H9 (cell line): ENCODE measurements at regions not wholly inside any gene's neighbourhood (a gene's known extent, or its start where the extent isn't known, plus 50 kb on each side); places are given as distances from the start of the nearest gene placed in this dataset.
A peak's percentile ranks its signal among the peaks of the same experiment; 100 is the strongest.

Source experiments
- DNase-seq: peaks from one replicate; pipeline ENCODE4 v3.0.0-alpha.2; 2017
- H2AFZ ChIP-seq: one replicate; pipeline ENCODE4 v1.6.1; 2013; ENCODE audit warnings: mild to moderate bottlenecking, low read length, control low read depth, moderate library complexity
- H2AK5ac ChIP-seq: 2 replicates; pipeline ENCODE4 v1.6.1; 2013; ENCODE audit warnings: low read length, control low read depth, mixed read lengths; ENCODE audit not compliant: insufficient read length
- H2BK120ac ChIP-seq: one replicate; pipeline ENCODE4 v1.6.1; 2013; ENCODE audit warnings: low read depth, mild to moderate bottlenecking, low read length, control low read depth, inconsistent platforms; ENCODE audit not compliant: poor library complexity, severe bottlenecking
- H2BK12ac ChIP-seq: 2 replicates; pipeline ENCODE4 v1.6.1; 2013; ENCODE audit warnings: low read length, control low read depth, mixed read lengths, low read depth; ENCODE audit not compliant: insufficient read length
- H2BK15ac ChIP-seq: 2 replicates; pipeline ENCODE4 v1.6.1; 2013; ENCODE audit warnings: low read depth, low read length, control low read depth
- H2BK20ac ChIP-seq: one replicate; pipeline ENCODE4 v1.6.1; 2013; ENCODE audit warnings: low read depth, mild to moderate bottlenecking, low read length, control low read depth, inconsistent platforms; ENCODE audit not compliant: poor library complexity, severe bottlenecking
- H2BK5ac ChIP-seq: 2 replicates; pipeline ENCODE4 v1.6.1; 2013; ENCODE audit warnings: low read length, control low read depth, mixed read lengths; ENCODE audit not compliant: insufficient read length
- H3K14ac ChIP-seq: 2 replicates; pipeline ENCODE4 v1.6.1; 2013; ENCODE audit warnings: low read length, control low read depth; ENCODE audit not compliant: insufficient read depth
- H3K18ac ChIP-seq: 2 replicates; pipeline ENCODE4 v1.6.1; 2013; ENCODE audit warnings: low read depth, mild to moderate bottlenecking, mixed read lengths, low read length, control low read depth; ENCODE audit not compliant: insufficient read length
- H3K23ac ChIP-seq: 2 replicates; pipeline ENCODE4 v1.6.1; 2013; ENCODE audit warnings: low read length, control low read depth, mixed read lengths, low read depth; ENCODE audit not compliant: insufficient read length
- H3K23me2 ChIP-seq: 2 replicates; pipeline ENCODE4 v1.6.1; 2013; ENCODE audit warnings: low read depth, mild to moderate bottlenecking, mixed read lengths, low read length, control low read depth; ENCODE audit not compliant: insufficient read length, poor library complexity, severe bottlenecking
- H3K27ac ChIP-seq: 2 replicates; pipeline ENCODE4 v1.5.1; 2013; ENCODE audit warnings: low read length, control low read depth, mixed read lengths, low read depth; ENCODE audit not compliant: insufficient read length
- H3K27me3 ChIP-seq: 2 replicates; pipeline ENCODE4 v1.6.1; 2013; ENCODE audit warnings: low read length, control low read depth, inconsistent platforms; ENCODE audit not compliant: insufficient read depth
- H3K4ac ChIP-seq: 2 replicates; pipeline ENCODE4 v1.6.1; 2013; ENCODE audit warnings: low read depth, mild to moderate bottlenecking, control low read depth, inconsistent platforms, low read length, moderate library complexity
- H3K4me1 ChIP-seq: 2 replicates; pipeline ENCODE4 v1.6.1; 2013; ENCODE audit warnings: low read length, control low read depth, inconsistent platforms; ENCODE audit not compliant: insufficient read depth
- H3K4me2 ChIP-seq: 2 replicates; pipeline ENCODE4 v1.6.1; 2013; ENCODE audit warnings: low read length, control low read depth, mixed read lengths; ENCODE audit not compliant: insufficient read length, insufficient read depth
- H3K56ac ChIP-seq: 2 replicates; pipeline ENCODE4 v1.6.1; 2013; ENCODE audit warnings: low read depth, mild to moderate bottlenecking, mixed read lengths, low read length, control low read depth; ENCODE audit not compliant: insufficient read length
- H3K79me1 ChIP-seq: 2 replicates; pipeline ENCODE4 v1.6.1; 2013; ENCODE audit warnings: low read depth, mild to moderate bottlenecking, moderate library complexity, low read length, control low read depth, inconsistent platforms; ENCODE audit not compliant: insufficient read depth, poor library complexity, severe bottlenecking
- H3K79me2 ChIP-seq: 2 replicates; pipeline ENCODE4 v1.6.1; 2013; ENCODE audit warnings: low read length, control low read depth, inconsistent platforms; ENCODE audit not compliant: insufficient read depth
- H3K9ac ChIP-seq: 2 replicates; pipeline ENCODE4 v1.6.1; 2013; ENCODE audit warnings: low read length, control low read depth, mixed read lengths; ENCODE audit not compliant: insufficient read length; ENCODE audit errors: extremely low read depth
- H3K9me3 ChIP-seq: one replicate; pipeline ENCODE4 v1.6.1; 2013; ENCODE audit warnings: low read depth, low read length, inconsistent platforms; ENCODE audit not compliant: control insufficient read depth
- H3T11ph ChIP-seq: one replicate; pipeline ENCODE4 v1.6.1; 2013; ENCODE audit warnings: mild to moderate bottlenecking, low read length, control low read depth, inconsistent platforms
- H4K20me1 ChIP-seq: one replicate; pipeline ENCODE4 v1.6.1; 2013; ENCODE audit not compliant: control insufficient read depth, insufficient read length, insufficient read depth
- H4K5ac ChIP-seq: 2 replicates; pipeline ENCODE4 v1.6.1; 2013; ENCODE audit warnings: low read depth, mild to moderate bottlenecking, mixed read lengths, low read length, control low read depth; ENCODE audit not compliant: insufficient read length
- H4K8ac ChIP-seq: replicated peaks from 2 replicates; pipeline ENCODE4 v1.6.1; 2013; ENCODE audit warnings: low read length, control low read depth, mixed read lengths, low read depth; ENCODE audit not compliant: insufficient read length
- H4K91ac ChIP-seq: 2 replicates; pipeline ENCODE4 v1.6.1; 2013; ENCODE audit warnings: low read depth, mild to moderate bottlenecking, moderate library complexity, mixed read lengths, low read length, control low read depth; ENCODE audit not compliant: insufficient read length
- H3K27ac Mint-ChIP-seq, 3 experiments: 2 replicates in 2 of 3; 3 replicates in 1 of 3; pipeline ENCODE4 v1.8.0; 2020 to 2021; ENCODE audit warnings: mixed read lengths in 3 of 3, mild to moderate bottlenecking in 1 of 3, moderate library complexity in 1 of 3
- H3K27me3 Mint-ChIP-seq: 2 replicates; pipeline ENCODE4 v1.8.0; 2021; ENCODE audit warnings: low read depth, mild to moderate bottlenecking, moderate library complexity, mixed read lengths
- H3K36me3 Mint-ChIP-seq, 3 experiments: 2 replicates in 2 of 3; 3 replicates in 1 of 3; pipeline ENCODE4 v1.8.0; 2020 to 2021; ENCODE audit warnings: low read depth in 3 of 3, mixed read lengths in 3 of 3; ENCODE audit not compliant: insufficient read depth in 1 of 3
- H3K4me1 Mint-ChIP-seq, 2 experiments: 2 replicates each; pipeline ENCODE4 v1.8.0; 2020; ENCODE audit warnings: mixed read lengths in 2 of 2
- H3K4me3 Mint-ChIP-seq, 2 experiments: 2 replicates in 1 of 2; 3 replicates in 1 of 2; pipeline ENCODE4 v1.8.0; 2020 to 2021; ENCODE audit warnings: mild to moderate bottlenecking in 2 of 2, mixed read lengths in 2 of 2, moderate library complexity in 1 of 2
- H3K9me3 Mint-ChIP-seq, 2 experiments: 2 replicates in 1 of 2; 3 replicates in 1 of 2; pipeline ENCODE4 v1.8.0; 2020; ENCODE audit warnings: mild to moderate bottlenecking in 2 of 2, mixed read lengths in 2 of 2, moderate library complexity in 1 of 2
- WGBS: extraction: QIAGEN DNeasy Blood & Tissue Kit; methylation state at CpG from one replicate; pipeline ENCODE4 v1.1.7; 2013; ENCODE audit warnings: missing lambda C conversion rate, low lambda C conversion rate, mixed read lengths; ENCODE audit not compliant: insufficient read length; ENCODE audit errors: extremely low coverage; 5-methylcytosine and 5-hydroxymethylcytosine counted together
- TF ChIP-seq, protein P1 (sequence below): fragments of 200-600 bp; sonication (generic); conservative IDR thresholded peaks from 3 replicates; pipeline ENCODE4 v1.8.0; 2021; ENCODE audit warnings: antibody characterized with exemption, mild to moderate bottlenecking

DNA sequence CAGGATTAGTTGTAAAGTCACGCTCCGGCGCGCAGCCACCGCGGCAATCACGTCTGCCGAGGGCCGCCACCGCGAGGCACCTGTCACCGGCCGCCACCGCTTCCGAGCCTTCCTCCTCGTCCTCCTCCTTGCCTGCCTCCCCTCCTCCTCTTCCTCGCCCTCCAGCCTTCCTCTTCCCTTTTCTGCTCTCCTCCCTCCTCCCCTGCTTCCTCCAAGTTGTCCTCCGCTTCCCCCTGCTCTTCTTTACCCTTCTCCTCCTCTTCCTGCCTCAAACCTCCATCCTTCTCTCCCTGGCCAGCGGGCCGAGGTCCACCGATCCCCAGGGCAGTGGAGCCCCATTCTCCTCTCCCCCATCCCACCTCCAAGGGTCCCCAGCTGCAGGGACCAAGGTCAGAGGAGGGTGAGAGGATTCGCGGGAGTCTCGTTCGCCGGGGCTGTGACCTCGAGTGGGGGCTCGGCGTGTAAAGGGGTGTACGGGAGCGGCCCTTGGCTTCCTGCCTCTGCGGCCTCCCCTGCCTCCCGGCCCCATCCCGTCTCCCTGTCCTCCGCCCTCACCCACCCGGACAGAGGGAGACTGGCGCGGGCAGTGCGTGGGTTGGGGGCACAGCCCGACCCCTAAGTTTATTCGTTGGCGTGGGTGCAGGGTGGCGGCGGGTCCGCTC is 89.5 kb upstream of the PAX2 start:
- TF ChIP-seq, protein P1, sequence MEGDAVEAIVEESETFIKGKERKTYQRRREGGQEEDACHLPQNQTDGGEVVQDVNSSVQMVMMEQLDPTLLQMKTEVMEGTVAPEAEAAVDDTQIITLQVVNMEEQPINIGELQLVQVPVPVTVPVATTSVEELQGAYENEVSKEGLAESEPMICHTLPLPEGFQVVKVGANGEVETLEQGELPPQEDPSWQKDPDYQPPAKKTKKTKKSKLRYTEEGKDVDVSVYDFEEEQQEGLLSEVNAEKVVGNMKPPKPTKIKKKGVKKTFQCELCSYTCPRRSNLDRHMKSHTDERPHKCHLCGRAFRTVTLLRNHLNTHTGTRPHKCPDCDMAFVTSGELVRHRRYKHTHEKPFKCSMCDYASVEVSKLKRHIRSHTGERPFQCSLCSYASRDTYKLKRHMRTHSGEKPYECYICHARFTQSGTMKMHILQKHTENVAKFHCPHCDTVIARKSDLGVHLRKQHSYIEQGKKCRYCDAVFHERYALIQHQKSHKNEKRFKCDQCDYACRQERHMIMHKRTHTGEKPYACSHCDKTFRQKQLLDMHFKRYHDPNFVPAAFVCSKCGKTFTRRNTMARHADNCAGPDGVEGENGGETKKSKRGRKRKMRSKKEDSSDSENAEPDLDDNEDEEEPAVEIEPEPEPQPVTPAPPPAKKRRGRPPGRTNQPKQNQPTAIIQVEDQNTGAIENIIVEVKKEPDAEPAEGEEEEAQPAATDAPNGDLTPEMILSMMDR: no peak
- Histone ChIP-seq H3K23ac (no peak overlapping the region), H2AFZ (no peak overlapping the region), H3K4ac (no peak overlapping the region), H3K79me1 (no peaks in the 10 kb centered on the region), H3K4me2 (peak overlapping the region; percentile 90), H4K8ac (no peak overlapping the region), H2BK120ac (no peak overlapping the region), H3K18ac (no peak overlapping the region), H4K20me1 (no peaks in the 10 kb centered on the region), H4K91ac (no peak overlapping the region), H3K27me3 (peaks cover 56% of the 10 kb centered on the region), H2AK5ac (no peak overlapping the region), H3K14ac (no peak overlapping the region), H4K5ac (no peak overlapping the region), H3T11ph (no peak overlapping the region), H3K23me2 (peaks cover 27% of the 10 kb centered on the region), H3K4me1 (no peaks in the 10 kb centered on the region; the same call in 1 of the 2 replicates), H3K9ac (no peak overlapping the region), H2BK5ac (no peak overlapping the region), H3K9me3 (no peaks in the 10 kb centered on the region), H2BK20ac (no peak overlapping the region), H2BK15ac (no peak overlapping the region), H3K56ac (no peak overlapping the region), H3K79me2 (no peaks in the 10 kb centered on the region), H2BK12ac (no peak overlapping the region), H3K27ac (no peak overlapping the region)
- peak overlapping the region; percentile 68 to 89 for H3K4me3 Mint-ChIP-seq
- peaks cover 2 to 15% of the 10 kb centered on the region in 2 experiments; a peak in 4 of 5 replicates for H3K9me3 Mint-ChIP-seq
- WGBS: no CpG with 5 or more reads among the region's 45 CpGs
- H3K36me3 Mint-ChIP-seq: peaks cover 0 to 8% (median 2%) of the 10 kb centered on the region in 3 experiments; a peak in 1 of 7 replicates
- H3K4me1 Mint-ChIP-seq: peaks cover 23 to 50% of the 10 kb centered on the region in 2 experiments
- DNase-seq: no peak
- no peak overlapping the region for H3K27ac Mint-ChIP-seq
- H3K27me3 Mint-ChIP-seq: peaks cover 88% of the 10 kb centered on the region
